Fibroblast of pulmonary artery (primary cell): ENCODE measurements at regions not wholly inside any gene's neighbourhood (a gene's known extent, or its start where the extent isn't known, plus 50 kb on each side); places are given as distances from the start of the nearest gene placed in this dataset.

ENCODE experiments used
- DNase-seq: peaks from one replicate; pipeline ENCODE4 v3.0.0-alpha.2; 2010; ENCODE audit warnings: low read depth
- H3K4me3 ChIP-seq: replicated peaks from 2 replicates; pipeline ENCODE4 v1.5.1; 2011; ENCODE audit warnings: low read depth, mild to moderate bottlenecking, control low read depth, low read length, moderate library complexity
- CTCF ChIP-seq: IDR thresholded peaks from 2 replicates; pipeline ENCODE4 v1.5.1; 2011; ENCODE audit warnings: mild to moderate bottlenecking, control low read depth, low read length, inconsistent platforms; ENCODE audit errors: missing control alignments

- no peak overlapping the region for H3K4me3 ChIP-seq
- DNase-seq = no peak
- no peak for TF ChIP-seq CTCF
These were observed 250.0 kb upstream of the DCC start for GRCh38 chr18:52090005-52090404.

- DNase-seq = no peak
- no peak for TF ChIP-seq CTCF
- no peak overlapping the region for H3K4me3 ChIP-seq
These were observed 246.8 kb upstream of the DCC start for GRCh38 chr18:52093171-52093570.

GRCh38 chr18:52118684-52119083 is 221.3 kb upstream of the DCC start:
- no peak for TF ChIP-seq CTCF
- H3K4me3 ChIP-seq = no peak overlapping the region
- DNase-seq = no peak

DNA sequence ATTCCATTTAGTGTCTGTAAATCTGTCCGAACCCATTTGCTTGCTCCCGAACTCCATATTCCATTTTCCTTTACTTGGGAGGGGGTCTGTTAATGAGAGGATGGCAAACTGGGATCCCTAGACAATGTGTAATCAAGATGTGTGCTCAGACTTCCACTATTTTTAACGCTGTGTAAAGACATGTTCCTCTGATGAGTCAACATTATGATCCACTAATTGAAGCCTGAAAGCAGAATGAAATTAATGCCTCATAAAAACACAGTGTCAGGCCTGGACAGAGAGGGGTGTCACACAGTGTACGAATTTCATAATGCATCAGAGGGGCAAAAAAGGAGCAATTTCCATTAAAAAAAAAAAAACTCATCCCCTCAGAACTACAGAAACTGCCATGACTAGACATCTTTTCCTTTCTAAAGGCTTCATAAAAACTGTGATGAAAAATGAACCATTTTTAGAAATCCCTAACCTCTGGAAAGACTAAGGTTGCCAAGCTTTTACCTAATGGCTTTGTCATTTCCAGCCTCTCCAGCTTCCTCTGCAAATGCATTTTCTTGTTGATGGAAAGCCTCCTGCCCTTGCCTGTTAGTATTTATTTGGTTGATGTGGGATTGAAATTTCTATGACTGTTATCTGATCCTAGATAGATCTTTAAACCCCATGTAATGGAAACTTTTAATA is 209.2 kb upstream of the DCC start:
- H3K4me3 ChIP-seq = no peak overlapping the region
- no peak for DNase-seq
- TF ChIP-seq CTCF = no peak

DNA sequence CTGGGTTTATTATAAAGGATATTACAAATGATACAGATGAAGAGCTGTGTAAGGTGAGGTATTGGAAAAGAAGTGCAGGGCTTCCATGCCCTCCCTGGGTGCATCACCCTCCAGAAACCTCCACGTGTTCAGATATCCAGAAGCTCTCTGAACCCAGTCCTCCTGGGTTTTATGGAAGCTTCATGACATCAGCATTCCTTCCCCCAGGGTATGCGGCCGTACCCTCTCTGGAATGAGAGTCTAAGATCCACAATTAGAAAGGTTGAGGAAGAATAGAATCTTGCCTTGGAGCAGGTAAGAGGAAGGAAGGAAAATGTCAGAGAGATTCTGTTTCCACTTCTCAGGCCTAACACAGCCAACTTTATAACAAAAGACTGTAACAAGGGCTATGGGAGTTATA is 208.2 kb upstream of the DCC start:
- no peak for DNase-seq
- no peak for TF ChIP-seq CTCF
- no peak overlapping the region for H3K4me3 ChIP-seq

- TF ChIP-seq CTCF = no peak
- DNase-seq = no peak
- H3K4me3 ChIP-seq = no peak overlapping the region
These were observed 203.5 kb upstream of the DCC start for GRCh38 chr18:52136532-52136931.

DNA sequence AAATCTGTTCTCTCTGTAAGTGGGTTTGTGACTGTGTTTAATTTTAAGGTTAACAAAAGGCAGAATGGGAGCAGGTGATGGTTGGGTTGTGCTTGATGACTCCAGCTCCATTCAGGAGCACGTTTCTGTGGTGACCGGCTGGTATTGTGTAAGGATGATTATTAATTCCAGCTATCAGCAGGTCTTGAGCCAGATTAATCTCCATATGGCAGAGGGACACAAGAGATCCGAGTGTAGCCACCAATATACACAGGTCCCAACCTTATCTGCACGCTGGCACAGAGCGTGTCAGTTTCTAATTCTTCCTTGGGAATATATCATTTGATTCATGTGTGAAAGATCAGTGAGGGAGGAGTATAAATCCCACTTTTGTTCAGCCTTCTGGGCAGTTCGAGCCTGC is 199.0 kb upstream of the DCC start:
- no peak for TF ChIP-seq CTCF
- no peak overlapping the region for H3K4me3 ChIP-seq
- DNase-seq = no peak
